Kidney capillary endothelial cell (primary cell): ENCODE measurements at regions not wholly inside any gene's neighbourhood (a gene's known extent, or its start where the extent isn't known, plus 50 kb on each side); places are given as distances from the start of the nearest gene placed in this dataset.
"Not testable (repeated sequence)": the region's sequence is repeated elsewhere in the genome, so short reads cannot be mapped to it uniquely, and the experiment has no call there.

Experiments
- DNase-seq: peaks from one replicate; pipeline ENCODE4 v3.0.0-alpha.2; 2018; ENCODE audit warnings: low spot score

GRCh38 chr7:133132906-133133305 is 51.0 kb upstream of the CHCHD3 start:
- DNase-seq: no peak

GRCh38 chr7:133134810-133135209 is 52.9 kb upstream of the CHCHD3 start:
- no peak for DNase-seq

- DNase-seq: peak; percentile 46
Observed at GRCh38 chr7:133135451-133135850, 53.6 kb upstream of the CHCHD3 start.

GRCh38 chr7:133139350-133139749 is 57.5 kb upstream of the CHCHD3 start:
- peak; percentile 13 for DNase-seq

GRCh38 chr7:133139801-133140200 is 57.9 kb upstream of the CHCHD3 start:
- no peak for DNase-seq

GRCh38 chr7:133140994-133141595 is 59.2 kb upstream of the CHCHD3 start:
- DNase-seq: no peak

GRCh38 chr7:133150760-133151159 is 68.9 kb upstream of the CHCHD3 start:
- no peak for DNase-seq

GRCh38 chr7:133152875-133153274 is 71.0 kb upstream of the CHCHD3 start:
- no peak for DNase-seq

GRCh38 chr7:133155146-133155545 is 73.3 kb upstream of the CHCHD3 start:
- DNase-seq: no peak

- DNase-seq: no peak
Observed at GRCh38 chr7:133155642-133156041, 73.8 kb upstream of the CHCHD3 start.

- DNase-seq: no peak
Observed at GRCh38 chr7:133157045-133157444, 75.2 kb upstream of the CHCHD3 start.

GRCh38 chr7:133164498-133164897 is 82.6 kb upstream of the CHCHD3 start:
- no peak for DNase-seq

- DNase-seq: no peak
Observed at GRCh38 chr7:133165001-133165400, 83.1 kb upstream of the CHCHD3 start.

GRCh38 chr7:133165529-133165928 is 83.6 kb upstream of the CHCHD3 start:
- DNase-seq: no peak

GRCh38 chr7:133167300-133167699 is 85.4 kb upstream of the CHCHD3 start:
- no peak for DNase-seq

- not testable (repeated sequence) for DNase-seq
Observed at GRCh38 chr7:133169167-133169822, 83.6 kb upstream of the EXOC4 start.

GRCh38 chr7:133177476-133177875 is 75.4 kb upstream of the EXOC4 start:
- not testable (repeated sequence) for DNase-seq

- no peak for DNase-seq
Observed at GRCh38 chr7:133180717-133181116, 72.2 kb upstream of the EXOC4 start.

- DNase-seq: no peak
Observed at GRCh38 chr7:133183042-133183794, 69.7 kb upstream of the EXOC4 start.

GRCh38 chr7:133183969-133184368 is 68.9 kb upstream of the EXOC4 start:
- no peak for DNase-seq

GRCh38 chr7:133185512-133185911 is 67.4 kb upstream of the EXOC4 start:
- no peak for DNase-seq

GRCh38 chr7:133186060-133186459 is 66.8 kb upstream of the EXOC4 start:
- DNase-seq: no peak

GRCh38 chr7:133190172-133190528 is 62.7 kb upstream of the EXOC4 start:
- no peak for DNase-seq
